Activated T-helper 17 cell treated with anti-CD3 and anti-CD28 coated beads, Interleukin-2, amount 50 U/mL, for 72 hours (primary cell): ENCODE measurements at regions not wholly inside any gene's neighbourhood (a gene's known extent, or its start where the extent isn't known, plus 50 kb on each side); places are given as distances from the start of the nearest gene placed in this dataset.

Source experiments
- ATAC-seq: fragments of 150-1000 bp; cut with Tn5 transposase; replicated peaks from 2 replicates; pipeline ENCODE4 v1.10.0; 2021; ENCODE audit warnings: mild to moderate bottlenecking, moderate library complexity
- H3K27ac Mint-ChIP-seq: one replicate; pipeline ENCODE4 v1.8.0; 2022; ENCODE audit warnings: mixed read lengths
- H3K27me3 Mint-ChIP-seq: one replicate; pipeline ENCODE4 v1.8.0; 2022; ENCODE audit warnings: mixed read lengths
- H3K36me3 Mint-ChIP-seq: one replicate; pipeline ENCODE4 v1.8.0; 2022; ENCODE audit warnings: low read depth, mild to moderate bottlenecking, mixed read lengths
- H3K4me1 Mint-ChIP-seq: one replicate; pipeline ENCODE4 v1.8.0; 2022; ENCODE audit warnings: mixed read lengths
- H3K4me3 Mint-ChIP-seq: one replicate; pipeline ENCODE4 v1.8.0; 2022; ENCODE audit warnings: mild to moderate bottlenecking, mixed read lengths
- H3K9me3 Mint-ChIP-seq: one replicate; pipeline ENCODE4 v1.8.0; 2022; ENCODE audit warnings: mixed read lengths

GRCh38 chr13:85742355-85742754 is 56.9 kb downstream of the SLITRK6 start:
- no peaks in the 10 kb centered on the region for H3K27me3 Mint-ChIP-seq
- H3K9me3 Mint-ChIP-seq: peaks cover 13% of the 10 kb centered on the region
- no peaks in the 10 kb centered on the region for H3K4me1 Mint-ChIP-seq
- no peak overlapping the region for H3K27ac Mint-ChIP-seq
- H3K36me3 Mint-ChIP-seq: no peaks in the 10 kb centered on the region
- no peak overlapping the region for H3K4me3 Mint-ChIP-seq
- no peak for ATAC-seq

GRCh38 chr13:85741017-85741416 is 58.2 kb downstream of the SLITRK6 start:
- no peaks in the 10 kb centered on the region for H3K27me3 Mint-ChIP-seq
- H3K4me1 Mint-ChIP-seq: no peaks in the 10 kb centered on the region
- no peaks in the 10 kb centered on the region for H3K36me3 Mint-ChIP-seq
- H3K4me3 Mint-ChIP-seq: no peak overlapping the region
- no peak for ATAC-seq
- no peak overlapping the region for H3K27ac Mint-ChIP-seq
- peaks cover 10% of the 10 kb centered on the region for H3K9me3 Mint-ChIP-seq

DNA sequence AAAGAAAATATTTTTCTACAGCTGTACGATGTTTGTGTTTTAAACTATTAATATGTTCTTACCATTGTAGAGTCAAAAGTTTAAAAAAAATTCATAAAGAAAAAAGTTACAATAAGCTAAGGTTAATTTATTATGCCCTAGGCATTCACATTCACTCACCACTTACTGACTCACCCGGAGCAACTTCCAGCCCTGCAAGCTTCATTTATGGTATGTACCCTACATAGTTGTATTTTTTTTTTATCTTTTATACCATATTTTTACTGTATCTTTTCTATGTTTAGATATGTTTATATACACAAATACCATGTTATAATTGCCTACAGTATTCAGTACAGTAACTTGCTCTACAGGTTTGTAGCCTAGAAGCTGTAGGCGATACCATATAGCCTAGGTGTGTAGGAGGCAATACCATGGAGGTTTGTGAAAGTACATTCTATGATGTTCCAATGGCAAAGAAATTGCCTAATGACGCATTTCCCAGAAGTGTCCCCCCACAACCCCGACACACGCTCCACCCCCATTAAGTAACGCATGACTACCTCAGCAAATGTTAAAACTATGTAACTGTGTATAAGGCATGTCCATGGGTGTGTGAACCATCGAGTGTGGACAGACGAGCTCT is 60.4 kb downstream of the SLITRK6 start:
- H3K36me3 Mint-ChIP-seq: no peaks in the 10 kb centered on the region
- H3K27me3 Mint-ChIP-seq: no peaks in the 10 kb centered on the region
- H3K9me3 Mint-ChIP-seq: peaks cover 3% of the 10 kb centered on the region
- H3K27ac Mint-ChIP-seq: no peak overlapping the region
- ATAC-seq: no peak
- no peak overlapping the region for H3K4me3 Mint-ChIP-seq
- H3K4me1 Mint-ChIP-seq: no peaks in the 10 kb centered on the region

DNA sequence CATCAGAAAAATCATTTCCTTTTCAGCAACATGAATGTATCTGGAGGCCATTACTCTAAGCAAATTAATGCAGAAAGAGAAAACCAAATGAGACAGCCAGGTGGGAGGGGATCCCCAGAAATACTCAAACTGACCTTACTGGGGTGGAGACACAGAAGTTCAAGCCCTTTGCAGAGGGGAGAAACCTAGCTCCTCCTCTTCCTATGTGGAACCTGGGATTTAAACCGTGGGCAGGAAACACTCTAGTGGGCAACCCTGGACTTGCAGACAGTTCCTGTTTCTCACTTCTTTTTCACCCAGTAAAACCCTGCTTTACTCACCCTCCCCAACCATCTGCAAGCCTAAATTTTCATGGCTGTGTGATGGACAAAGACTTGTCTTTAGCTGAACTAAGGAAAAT is 61.3 kb downstream of the SLITRK6 start:
- peaks cover 3% of the 10 kb centered on the region for H3K9me3 Mint-ChIP-seq
- no peak overlapping the region for H3K4me3 Mint-ChIP-seq
- ATAC-seq: no peak
- H3K27ac Mint-ChIP-seq: no peak overlapping the region
- no peaks in the 10 kb centered on the region for H3K36me3 Mint-ChIP-seq
- no peaks in the 10 kb centered on the region for H3K27me3 Mint-ChIP-seq
- H3K4me1 Mint-ChIP-seq: no peaks in the 10 kb centered on the region

GRCh38 chr13:85729296-85729695 is 69.9 kb downstream of the SLITRK6 start:
- no peak for ATAC-seq
- Mint-ChIP-seq H3K4me1 (no peaks in the 10 kb centered on the region), H3K27ac (no peak overlapping the region), H3K36me3 (no peaks in the 10 kb centered on the region), H3K4me3 (no peak overlapping the region), H3K9me3 (no peaks in the 10 kb centered on the region), H3K27me3 (no peaks in the 10 kb centered on the region)

DNA sequence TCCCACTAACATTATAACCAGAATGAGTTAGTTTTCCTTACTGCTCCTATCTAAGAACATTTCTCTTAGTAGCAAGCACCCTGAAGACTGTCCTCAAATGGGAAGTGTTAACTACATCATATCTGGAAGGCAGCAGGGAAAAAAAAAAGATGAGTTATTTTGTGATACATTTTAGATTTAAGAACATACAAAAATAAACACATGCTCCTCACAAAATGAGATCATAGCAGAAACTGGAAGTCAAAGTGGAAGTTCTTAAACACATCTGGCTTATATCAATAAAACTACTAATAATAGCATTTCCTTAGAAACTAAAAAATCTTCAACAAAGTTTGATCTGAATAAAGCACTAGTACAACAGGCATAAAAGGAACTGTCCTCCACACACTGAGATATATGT is 70.4 kb downstream of the SLITRK6 start:
- no peak overlapping the region for H3K4me3 Mint-ChIP-seq
- H3K9me3 Mint-ChIP-seq: no peaks in the 10 kb centered on the region
- ATAC-seq: no peak
- H3K36me3 Mint-ChIP-seq: no peaks in the 10 kb centered on the region
- no peaks in the 10 kb centered on the region for H3K27me3 Mint-ChIP-seq
- no peak overlapping the region for H3K27ac Mint-ChIP-seq
- no peaks in the 10 kb centered on the region for H3K4me1 Mint-ChIP-seq

GRCh38 chr13:85725433-85725832 is 73.8 kb downstream of the SLITRK6 start:
- H3K27ac Mint-ChIP-seq: no peak overlapping the region
- H3K36me3 Mint-ChIP-seq: no peaks in the 10 kb centered on the region
- H3K27me3 Mint-ChIP-seq: no peaks in the 10 kb centered on the region
- no peaks in the 10 kb centered on the region for H3K9me3 Mint-ChIP-seq
- no peak for ATAC-seq
- no peak overlapping the region for H3K4me3 Mint-ChIP-seq
- H3K4me1 Mint-ChIP-seq: no peaks in the 10 kb centered on the region

DNA sequence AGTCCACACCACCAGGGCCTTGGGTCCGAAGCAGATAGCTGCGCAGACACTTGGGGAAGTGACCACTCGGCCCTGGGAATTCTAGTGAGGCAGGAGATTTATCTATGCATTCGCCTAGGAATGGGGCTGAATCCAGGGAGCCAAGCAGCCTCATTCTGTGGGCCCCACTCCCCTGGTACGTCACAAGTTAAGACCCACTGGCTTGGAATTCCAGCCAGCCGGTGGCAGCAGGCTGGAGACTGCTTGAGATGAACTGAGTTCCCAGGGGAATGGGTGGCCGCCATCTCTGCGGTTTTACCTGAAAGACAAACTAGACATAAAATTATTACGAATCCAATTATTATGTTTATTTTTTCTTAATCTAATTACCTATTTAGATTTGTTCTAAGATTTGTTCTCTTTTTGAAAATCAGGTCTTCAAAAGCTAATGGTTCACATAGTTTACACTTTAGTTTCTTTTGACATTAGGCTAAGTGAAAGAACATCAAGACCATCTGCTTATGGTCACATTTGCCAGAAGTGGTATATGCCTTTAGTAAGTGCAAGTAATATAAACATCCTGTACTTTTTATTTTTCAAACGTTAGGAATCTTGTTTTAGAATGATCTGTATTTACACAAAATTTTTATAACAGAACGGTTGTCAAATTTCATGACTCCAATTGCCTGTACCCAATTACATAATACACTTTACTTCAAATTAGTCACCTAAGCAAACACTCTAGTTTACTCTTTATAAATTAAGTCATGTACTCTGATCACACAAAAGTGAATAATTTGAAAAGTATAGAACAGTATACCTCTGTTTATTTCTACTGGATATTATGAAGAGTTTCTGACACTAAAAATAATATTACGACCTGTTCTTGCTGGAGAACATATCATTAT is 74.4 kb downstream of the SLITRK6 start:
- Mint-ChIP-seq H3K4me3 (no peak overlapping the region), H3K36me3 (no peaks in the 10 kb centered on the region), H3K27me3 (no peaks in the 10 kb centered on the region), H3K9me3 (no peaks in the 10 kb centered on the region), H3K4me1 (no peaks in the 10 kb centered on the region), H3K27ac (no peak overlapping the region)
- no peak for ATAC-seq

DNA sequence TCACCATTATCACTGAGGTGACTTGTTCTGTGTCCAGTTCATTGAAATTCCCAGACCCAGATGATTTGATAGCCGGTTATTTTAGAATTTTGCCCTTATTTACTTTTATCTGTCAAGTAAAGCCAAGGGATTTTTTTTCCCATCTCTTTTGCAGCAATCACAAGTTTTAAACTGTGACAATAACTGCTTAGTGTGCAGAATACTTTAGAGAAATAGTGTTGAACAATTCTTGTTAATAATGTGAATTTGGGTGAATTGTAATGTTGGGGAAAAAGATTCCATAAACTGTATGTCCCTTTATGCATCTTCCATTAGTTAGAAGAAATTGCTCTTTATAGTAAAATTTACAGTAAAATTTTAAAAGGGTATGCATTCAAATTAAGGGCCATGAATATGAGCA is 79.5 kb downstream of the SLITRK6 start:
- Mint-ChIP-seq H3K27ac (no peak overlapping the region), H3K36me3 (no peaks in the 10 kb centered on the region), H3K27me3 (no peaks in the 10 kb centered on the region), H3K4me3 (no peak overlapping the region), H3K9me3 (peaks cover 3% of the 10 kb centered on the region), H3K4me1 (no peaks in the 10 kb centered on the region)
- no peak for ATAC-seq

- no peak overlapping the region for H3K27ac Mint-ChIP-seq
- no peaks in the 10 kb centered on the region for H3K4me1 Mint-ChIP-seq
- H3K4me3 Mint-ChIP-seq: no peak overlapping the region
- H3K27me3 Mint-ChIP-seq: no peaks in the 10 kb centered on the region
- peaks cover 3% of the 10 kb centered on the region for H3K9me3 Mint-ChIP-seq
- H3K36me3 Mint-ChIP-seq: no peaks in the 10 kb centered on the region
- ATAC-seq: no peak
Observed at GRCh38 chr13:85717921-85718320, 81.3 kb downstream of the SLITRK6 start.

GRCh38 chr13:85710545-85710944 is 88.7 kb downstream of the SLITRK6 start:
- Mint-ChIP-seq H3K27me3 (no peaks in the 10 kb centered on the region), H3K27ac (no peak overlapping the region), H3K36me3 (no peaks in the 10 kb centered on the region), H3K9me3 (peaks cover 3% of the 10 kb centered on the region), H3K4me1 (no peaks in the 10 kb centered on the region), H3K4me3 (no peak overlapping the region)
- no peak for ATAC-seq

DNA sequence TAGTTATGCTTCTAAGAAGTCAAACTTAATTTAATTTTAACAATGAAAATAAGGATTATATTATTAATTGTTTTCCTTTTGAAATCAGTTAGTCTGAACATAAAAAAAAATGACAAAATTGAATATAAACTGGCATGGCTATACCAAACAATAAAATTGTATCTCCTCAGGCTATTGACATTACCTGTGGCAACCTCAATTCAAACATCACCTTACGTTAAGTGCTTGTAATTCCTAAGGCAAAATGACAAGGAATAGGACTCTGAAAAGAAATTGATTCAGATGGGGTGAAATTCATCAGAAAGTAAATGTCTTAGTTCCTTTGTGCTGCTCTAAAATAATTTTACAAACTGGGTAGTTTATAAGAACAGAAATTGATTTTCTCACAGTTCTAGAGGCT is 89.5 kb downstream of the SLITRK6 start:
- H3K27me3 Mint-ChIP-seq: no peaks in the 10 kb centered on the region
- no peaks in the 10 kb centered on the region for H3K4me1 Mint-ChIP-seq
- peaks cover 4% of the 10 kb centered on the region for H3K9me3 Mint-ChIP-seq
- no peak overlapping the region for H3K27ac Mint-ChIP-seq
- ATAC-seq: no peak
- no peaks in the 10 kb centered on the region for H3K36me3 Mint-ChIP-seq
- no peak overlapping the region for H3K4me3 Mint-ChIP-seq

DNA sequence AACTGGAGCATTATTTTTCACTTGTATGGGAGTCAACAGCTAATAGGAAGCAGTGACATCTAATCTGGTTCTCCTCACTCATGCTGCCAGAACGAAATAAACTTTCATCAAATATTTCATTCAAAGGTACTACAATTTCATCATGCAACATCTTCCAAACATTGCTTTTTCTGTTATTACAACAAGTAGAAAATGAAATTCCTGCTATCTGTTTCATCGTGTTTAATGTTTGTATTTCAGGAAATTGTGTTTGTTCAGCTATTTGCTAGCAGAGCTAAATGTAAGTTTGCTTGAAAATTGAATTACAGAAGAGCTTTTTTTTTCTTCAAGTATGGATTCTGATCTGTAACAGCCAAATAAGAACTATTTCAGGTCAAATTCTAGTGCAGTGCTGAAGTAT is 90.1 kb downstream of the SLITRK6 start:
- Mint-ChIP-seq H3K4me1 (no peaks in the 10 kb centered on the region), H3K27ac (no peak overlapping the region), H3K36me3 (no peaks in the 10 kb centered on the region), H3K27me3 (no peaks in the 10 kb centered on the region), H3K4me3 (no peak overlapping the region), H3K9me3 (peaks cover 4% of the 10 kb centered on the region)
- ATAC-seq: no peak

GRCh38 chr13:85700906-85701305 is 98.3 kb downstream of the SLITRK6 start:
- Mint-ChIP-seq H3K4me1 (no peaks in the 10 kb centered on the region), H3K36me3 (no peaks in the 10 kb centered on the region), H3K4me3 (no peak overlapping the region), H3K27ac (no peak overlapping the region), H3K9me3 (peaks cover 6% of the 10 kb centered on the region), H3K27me3 (no peaks in the 10 kb centered on the region)
- ATAC-seq: no peak

GRCh38 chr13:85698256-85698655 is 101.0 kb downstream of the SLITRK6 start:
- H3K4me1 Mint-ChIP-seq: no peaks in the 10 kb centered on the region
- no peak for ATAC-seq
- H3K4me3 Mint-ChIP-seq: no peak overlapping the region
- no peaks in the 10 kb centered on the region for H3K36me3 Mint-ChIP-seq
- no peaks in the 10 kb centered on the region for H3K27me3 Mint-ChIP-seq
- peaks cover 3% of the 10 kb centered on the region for H3K9me3 Mint-ChIP-seq
- H3K27ac Mint-ChIP-seq: no peak overlapping the region
